Epithelial cell of esophagus (primary cell): ENCODE measurements at regions not wholly inside any gene's neighbourhood (a gene's known extent, or its start where the extent isn't known, plus 50 kb on each side); places are given as distances from the start of the nearest gene placed in this dataset.

Experiments used
- DNase-seq: peaks from one replicate; pipeline ENCODE4 v3.0.0; 2010; ENCODE audit warnings: low read depth
- H3K4me3 ChIP-seq: 2 replicates; pipeline ENCODE4 v1.5.1; 2011; ENCODE audit warnings: mild to moderate bottlenecking, low read length, control low read depth
- CTCF ChIP-seq: IDR thresholded peaks from 2 replicates; pipeline ENCODE4 v1.5.1; 2011; ENCODE audit warnings: low read depth, mild to moderate bottlenecking, low read length, control low read depth, inconsistent platforms; ENCODE audit not compliant: insufficient read depth; ENCODE audit errors: missing control alignments

DNA sequence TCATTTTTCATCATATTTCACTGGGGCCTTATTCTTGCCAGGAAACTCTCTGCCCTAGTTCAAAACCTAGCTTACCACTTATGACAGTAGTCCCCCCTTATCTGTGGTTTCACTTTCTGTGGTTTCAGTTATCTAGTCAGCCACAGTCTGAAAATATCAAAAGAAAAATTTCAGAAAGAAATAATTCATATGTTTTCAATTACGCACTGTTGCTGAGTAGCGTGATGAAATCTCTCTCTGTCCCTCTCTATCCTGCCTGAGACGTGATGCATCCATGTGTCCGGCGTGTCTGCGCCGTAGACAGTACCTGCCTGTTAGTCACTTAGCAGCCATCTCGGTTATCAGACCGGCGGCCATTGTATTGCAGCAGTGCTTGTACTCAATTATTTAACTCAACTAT, 369.9 kb upstream of the MCTP2 start:
- no peak overlapping the region for H3K4me3 ChIP-seq
- no peak for TF ChIP-seq CTCF
- DNase-seq: no peak

GRCh38 chr15:93860701-93861100, 370.7 kb upstream of the MCTP2 start:
- no peak for TF ChIP-seq CTCF
- no peak overlapping the region for H3K4me3 ChIP-seq
- no peak for DNase-seq

DNA sequence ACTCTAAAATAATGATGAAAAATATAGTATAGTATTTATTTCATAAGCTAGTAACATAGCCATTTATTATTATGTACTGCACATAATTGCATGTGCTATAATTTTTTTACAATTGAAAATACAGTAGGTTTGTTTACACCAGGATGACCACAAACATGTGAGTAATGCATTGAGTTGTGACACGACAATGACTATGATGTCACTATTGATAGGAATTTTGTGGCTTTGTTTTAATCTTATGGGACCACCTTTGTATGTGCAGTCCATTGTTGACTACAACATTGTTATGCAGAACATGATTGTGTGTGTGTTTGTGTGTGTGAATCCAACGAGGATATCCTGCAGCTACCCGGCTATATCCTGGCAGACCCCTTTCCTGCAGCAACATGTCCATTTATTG, 372.2 kb upstream of the MCTP2 start:
- H3K4me3 ChIP-seq: no peak overlapping the region
- TF ChIP-seq CTCF: no peak
- DNase-seq: no peak

DNA sequence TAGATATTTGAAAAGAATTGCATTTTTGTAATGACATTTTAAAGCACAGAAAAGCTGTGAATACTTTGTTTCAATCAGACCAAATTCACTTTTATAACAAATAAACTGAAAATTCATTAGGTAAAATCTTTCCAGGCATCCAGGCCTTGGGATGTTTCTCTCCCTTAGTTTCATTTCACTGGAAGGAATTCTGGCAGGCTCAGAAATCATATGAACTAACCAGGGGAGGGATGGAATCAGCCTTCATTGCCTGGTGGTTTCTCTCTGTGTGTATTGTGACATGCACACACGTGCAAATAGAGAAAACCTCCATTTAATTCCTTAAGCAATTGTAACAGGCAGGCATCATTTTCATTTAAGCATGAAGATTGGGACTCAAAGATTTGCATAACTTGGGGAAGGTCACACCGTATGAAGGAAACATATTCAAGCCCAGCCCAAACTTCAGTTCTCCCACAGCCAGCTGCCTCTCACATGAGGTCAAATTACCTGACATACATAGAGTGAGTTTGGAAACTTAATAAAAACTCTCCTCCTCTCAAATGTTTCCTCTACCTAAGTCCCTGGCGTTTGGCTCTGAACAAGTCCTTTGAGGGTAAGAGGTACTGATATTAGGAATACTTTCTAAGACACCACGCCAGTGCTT, 376.1 kb upstream of the MCTP2 start:
- DNase-seq: no peak
- no peak overlapping the region for H3K4me3 ChIP-seq
- TF ChIP-seq CTCF: no peak

GRCh38 chr15:93854088-93854487, 377.3 kb upstream of the MCTP2 start:
- no peak overlapping the region for H3K4me3 ChIP-seq
- no peak for TF ChIP-seq CTCF
- DNase-seq: no peak

DNA sequence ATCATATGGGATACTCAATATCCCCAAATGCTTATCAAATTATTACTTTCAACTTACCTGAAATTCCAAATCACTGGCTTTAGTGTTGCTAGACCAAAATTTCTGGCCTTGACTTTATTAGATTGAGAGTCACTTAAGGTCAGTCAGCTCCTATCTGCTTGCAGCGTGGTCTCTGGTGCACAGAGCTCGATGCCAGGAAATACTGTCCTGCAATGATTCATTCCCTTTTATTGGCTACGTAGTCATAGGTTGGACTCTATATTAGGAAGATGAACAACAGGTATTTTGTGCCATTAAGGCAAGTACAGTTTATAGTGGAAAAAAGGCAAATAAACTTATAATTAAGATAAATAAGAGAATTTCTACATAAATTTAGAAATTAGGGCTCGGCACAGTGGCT, 378.6 kb upstream of the MCTP2 start:
- TF ChIP-seq CTCF: no peak
- no peak overlapping the region for H3K4me3 ChIP-seq
- peak; percentile 35 for DNase-seq

- no peak for TF ChIP-seq CTCF
- H3K4me3 ChIP-seq: no peak overlapping the region
- DNase-seq: no peak
Observed at GRCh38 chr15:93848490-93848889, 382.9 kb upstream of the MCTP2 start.
